Caki2 (cell line): ENCODE measurements at regions not wholly inside any gene's neighbourhood (a gene's known extent, or its start where the extent isn't known, plus 50 kb on each side); places are given as distances from the start of the nearest gene placed in this dataset.
"Not testable (repeated sequence)": the region's sequence is repeated elsewhere in the genome, so short reads cannot be mapped to it uniquely, and the experiment has no call there.

Experiments used
- DNase-seq: peaks from one replicate; pipeline ENCODE4 v3.0.0-alpha.2; 2015; ENCODE audit warnings: low read depth
- in situ Hi-C: cut with HindIII; loops from 2 replicates; pipeline ENCODE4 v1.10.0; 2016; ENCODE audit warnings: low sequenced_read_pairs, low pct_unique_long_range_greater_than_20kb, mixed read lengths

DNA sequence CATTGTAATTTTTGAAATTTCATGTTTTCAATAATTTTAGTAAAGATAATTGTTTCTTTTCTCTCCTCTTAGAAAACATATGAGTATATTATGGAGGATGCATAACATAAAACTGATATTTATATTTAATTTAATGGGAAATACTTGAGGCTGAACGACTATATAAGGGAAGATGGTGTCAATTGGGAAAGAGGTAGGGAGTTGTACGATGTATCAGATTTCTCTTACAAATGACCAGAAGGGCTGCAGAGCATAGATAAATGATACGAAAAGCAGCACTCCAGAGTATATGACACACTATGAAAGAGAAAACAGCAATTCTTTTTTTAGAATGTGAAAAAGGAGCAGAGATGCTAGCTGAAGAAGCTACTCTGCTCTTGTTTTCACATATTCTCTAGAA lies 1308.0 kb upstream of the MIR17HG start:
- no peak for DNase-seq
- in situ Hi-C loops: no loop called here

DNA sequence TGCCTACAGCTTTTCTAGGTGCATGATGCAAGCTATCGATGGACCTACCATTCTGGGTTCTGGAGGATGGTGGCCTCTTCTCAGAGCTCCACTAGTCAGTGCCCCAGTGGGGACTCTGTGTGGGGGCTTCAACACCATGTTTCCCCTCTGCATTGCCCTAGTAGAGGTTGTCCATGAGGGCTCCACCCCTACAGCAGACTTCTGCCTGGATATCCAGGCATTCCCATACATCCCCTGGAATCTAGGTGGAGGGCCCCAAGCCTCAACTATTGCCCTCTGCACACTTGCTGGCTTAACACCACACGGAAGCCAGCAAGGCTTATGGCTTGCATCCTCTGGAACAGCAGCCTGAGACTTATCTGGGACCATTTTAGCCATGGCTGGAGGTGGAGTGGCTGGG lies 1299.9 kb upstream of the MIR17HG start:
- in situ Hi-C loops: no loop called here

DNA sequence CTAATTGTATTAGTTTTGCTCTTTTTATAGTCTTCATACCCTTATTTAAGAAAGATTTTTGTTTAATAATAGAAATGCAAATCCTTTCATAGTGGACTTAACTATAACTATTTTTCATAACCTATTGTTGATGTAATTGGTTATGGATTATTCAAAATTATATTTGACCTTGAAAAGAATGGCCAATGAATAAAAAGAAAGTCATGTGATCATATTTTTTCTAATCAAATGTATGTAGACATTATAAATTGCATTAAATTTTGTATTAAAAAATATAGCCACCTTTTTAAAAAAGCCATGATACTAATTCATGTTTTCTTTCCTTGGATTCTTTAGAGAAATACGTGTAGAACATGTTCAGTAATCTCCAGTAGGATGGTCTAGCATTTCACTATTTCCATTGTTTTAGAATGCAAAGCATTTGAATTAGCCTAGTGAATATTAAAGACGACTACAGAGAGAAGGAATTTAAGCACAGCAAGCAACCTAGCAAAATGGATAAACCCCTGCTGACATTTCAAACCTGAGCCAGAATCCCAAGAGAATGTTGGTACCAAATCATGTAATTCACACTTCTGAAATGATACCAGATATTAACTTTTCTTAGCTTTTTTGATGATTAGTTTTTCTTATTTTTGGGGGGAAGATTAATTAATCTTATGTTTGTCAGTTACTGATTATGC lies 1297.4 kb upstream of the MIR17HG start:
- in situ Hi-C loops: no loop called here
- no peak for DNase-seq

More for the DNA sequence above, 1299.9 kb upstream of the MIR17HG start:
- no peak for DNase-seq

DNA sequence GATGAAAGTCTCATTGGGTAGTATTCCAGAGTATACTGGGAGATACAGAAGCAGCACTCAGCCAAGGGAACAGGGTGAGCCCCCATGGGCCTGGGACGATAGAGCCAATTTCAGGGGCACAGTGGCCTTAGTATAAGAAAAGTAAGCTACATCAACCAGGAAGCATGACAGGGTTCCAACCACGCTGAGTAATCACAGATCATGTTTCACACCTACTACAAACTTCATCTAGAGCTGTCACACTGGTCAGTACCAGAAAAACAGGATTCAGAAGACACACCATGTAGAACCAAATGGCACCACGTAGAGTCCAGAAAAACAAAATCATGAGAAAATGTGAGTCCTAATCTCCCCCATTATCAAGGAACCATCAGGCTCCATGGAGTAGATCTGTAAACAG lies 1292.4 kb upstream of the MIR17HG start:
- in situ Hi-C loops: no loop called here
- peak; percentile 24 for DNase-seq

DNA sequence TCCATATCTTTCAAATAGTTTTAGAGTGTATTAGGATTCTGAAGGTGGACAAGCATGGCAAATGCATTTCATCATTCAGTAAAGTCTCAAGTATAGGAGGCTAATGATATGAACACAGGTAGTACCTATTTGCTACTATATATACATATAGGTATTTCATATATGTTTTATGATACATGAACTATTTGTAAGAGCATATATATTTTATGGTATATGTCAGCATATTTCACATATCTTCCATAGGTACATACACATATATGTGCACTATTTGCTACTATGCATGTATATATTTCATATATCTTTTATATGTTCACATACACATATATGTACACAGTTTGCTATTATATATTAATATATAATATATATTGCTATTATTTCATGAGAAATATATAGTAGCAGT lies 1291.7 kb upstream of the MIR17HG start:
- in situ Hi-C loops: no loop called here

DNA sequence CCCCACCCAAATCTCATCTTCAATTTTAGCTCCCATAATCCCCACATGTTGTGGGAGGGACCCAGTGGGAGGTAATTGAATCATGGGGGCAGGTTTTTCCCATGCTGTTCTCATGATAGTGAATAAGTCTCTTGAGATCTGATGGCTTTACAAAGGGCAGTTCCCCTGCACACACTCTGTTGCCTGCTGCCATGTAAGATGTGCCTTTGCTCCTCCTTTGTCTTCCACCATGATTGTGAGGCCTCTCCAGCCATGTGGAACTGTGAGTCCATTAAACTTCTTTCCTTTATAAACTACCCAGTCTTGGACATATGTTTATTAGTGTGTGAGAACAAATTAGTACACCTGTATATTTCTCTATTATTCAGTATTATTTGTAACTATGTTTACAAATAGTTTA lies 1283.3 kb upstream of the MIR17HG start:
- DNase-seq, in situ Hi-C loops: not testable (repeated sequence)

More for the DNA sequence above, 1291.7 kb upstream of the MIR17HG start:
- no peak for DNase-seq

DNA sequence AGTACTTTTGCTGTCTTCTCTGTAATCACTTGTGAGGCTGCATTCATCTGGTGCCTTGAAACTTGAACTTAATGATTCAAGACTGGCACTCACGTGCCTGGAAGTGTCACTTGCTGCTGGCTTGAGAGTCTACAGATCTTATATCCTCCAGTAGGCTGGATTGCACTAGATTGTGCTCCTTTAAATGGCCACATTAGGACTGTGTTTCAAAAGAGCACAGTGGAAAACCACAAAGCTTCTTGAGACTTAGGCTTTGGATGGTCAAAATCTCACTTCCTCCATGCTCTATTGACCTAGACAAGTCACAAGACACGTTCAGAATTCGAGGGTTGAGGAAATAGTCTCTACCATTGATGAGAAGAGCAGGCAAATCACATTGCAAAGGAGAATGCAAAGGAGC lies 1278.8 kb upstream of the MIR17HG start:
- DNase-seq: no peak
- in situ Hi-C loops: no loop called here

DNA sequence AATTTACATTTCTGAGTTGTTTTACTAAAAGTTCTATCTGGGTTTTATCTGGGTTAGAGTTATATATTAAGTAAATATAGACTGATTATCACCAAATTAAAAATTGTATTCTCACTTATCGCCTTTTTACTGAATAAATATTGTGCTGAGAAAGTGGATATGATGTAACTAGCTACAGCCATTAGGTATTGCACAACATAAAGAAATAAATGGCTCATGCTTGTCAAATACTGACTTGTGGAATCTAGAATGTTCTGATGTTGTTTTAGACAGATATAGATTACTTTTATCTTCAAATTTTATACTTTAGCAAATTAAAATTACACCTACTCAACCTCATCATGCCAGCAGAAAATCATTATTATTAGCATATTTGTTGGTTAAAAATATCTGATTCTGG lies 1277.1 kb upstream of the MIR17HG start:
- no peak for DNase-seq
- in situ Hi-C loops: no loop called here

DNA sequence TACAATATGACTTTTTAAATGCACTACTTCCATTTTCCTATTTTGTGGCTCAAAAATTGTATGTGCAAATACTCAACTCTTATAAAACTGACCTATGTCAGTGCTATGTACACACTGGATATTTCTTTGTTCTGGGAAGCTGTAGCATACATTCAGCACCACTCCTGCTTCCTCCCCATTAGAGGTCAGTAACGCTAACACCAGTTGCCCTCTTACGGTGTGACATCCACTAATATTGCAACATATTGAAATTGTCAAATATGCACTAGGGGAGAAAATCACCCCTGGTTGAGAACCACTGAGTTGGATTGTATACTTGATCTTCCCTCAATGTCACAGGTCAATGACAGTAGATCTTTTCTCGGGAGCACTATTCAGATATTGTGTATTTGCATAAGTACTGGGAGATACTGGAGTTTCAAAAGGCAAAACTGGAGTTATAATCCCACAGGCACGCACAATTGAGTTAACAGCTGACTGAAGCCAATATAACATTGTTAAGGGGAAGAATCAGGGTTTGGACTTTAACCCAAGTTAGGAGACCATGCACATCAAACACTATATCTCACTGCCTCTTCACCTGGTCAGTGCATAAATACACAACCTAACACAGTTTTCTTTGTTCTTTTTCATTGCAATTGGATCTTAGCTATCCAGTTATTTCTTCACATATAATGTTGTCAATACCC lies 1276.5 kb upstream of the MIR17HG start:
- DNase-seq: no peak
- in situ Hi-C loops: no loop called here

DNA sequence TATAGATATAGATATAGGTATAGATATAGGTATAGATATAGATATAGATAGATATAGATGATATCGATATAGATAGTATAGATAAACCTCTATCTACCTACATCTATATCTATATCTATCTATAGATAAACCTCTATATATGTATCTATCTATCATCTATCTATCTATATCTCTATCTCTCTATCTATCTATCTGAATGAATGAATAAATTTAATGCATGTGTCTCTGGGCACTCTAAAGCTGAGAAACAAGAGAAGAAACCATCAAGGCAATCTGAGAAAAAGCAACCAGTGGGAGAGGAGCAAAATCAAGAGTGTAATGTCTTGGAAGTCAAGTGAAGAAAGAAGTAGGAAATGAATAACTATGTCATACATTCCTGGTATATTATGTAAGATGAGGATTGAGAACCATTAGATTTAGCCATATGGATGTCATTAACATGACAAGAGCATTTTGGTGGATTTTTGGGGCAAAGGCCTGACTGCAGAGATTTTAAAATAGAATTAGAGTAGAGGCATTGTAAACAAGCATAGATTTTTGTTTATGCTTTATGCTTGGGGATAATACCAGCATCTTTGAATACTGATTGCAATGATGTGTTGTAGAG lies 1262.7 kb upstream of the MIR17HG start:
- in situ Hi-C loops: no loop called here
- no peak for DNase-seq

DNA sequence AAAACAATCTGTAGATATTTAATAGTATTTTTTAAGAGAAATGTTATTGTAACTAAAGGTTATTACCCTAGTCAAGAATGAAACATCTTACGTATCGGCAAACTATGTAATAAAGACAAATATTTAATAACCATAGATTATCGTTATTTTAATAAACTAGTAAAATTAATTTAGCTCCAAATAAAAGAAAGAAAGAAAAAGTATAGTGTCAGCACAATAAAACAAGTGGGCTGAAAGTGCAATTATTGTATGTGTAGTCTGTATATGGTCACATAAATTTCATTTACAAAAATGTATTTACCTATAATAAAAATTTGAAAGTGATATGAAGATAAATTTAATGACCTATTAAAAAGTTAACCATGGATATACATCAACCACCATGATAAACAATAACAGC lies 1258.4 kb upstream of the MIR17HG start:
- no peak for DNase-seq
- in situ Hi-C loops: no loop called here

DNA sequence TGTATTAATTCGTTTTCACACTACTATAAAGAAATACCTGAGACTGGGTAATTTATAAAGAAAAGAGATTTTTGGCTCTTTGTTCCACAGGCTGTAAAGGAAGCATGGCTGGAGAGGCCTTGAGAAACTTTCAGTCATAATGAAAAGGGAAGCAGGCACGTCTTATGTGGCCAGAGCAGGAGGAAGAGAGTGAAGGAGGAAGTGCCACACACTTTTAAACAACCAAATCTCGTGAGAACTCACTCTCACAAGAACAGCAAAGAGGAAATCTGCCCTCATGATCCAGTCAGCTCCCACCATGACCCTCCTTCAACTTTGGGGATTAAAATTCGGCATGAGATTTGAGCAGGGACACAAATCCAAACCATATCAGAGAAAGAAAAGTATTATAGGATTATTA lies 1255.9 kb upstream of the MIR17HG start:
- in situ Hi-C loops: no loop called here
- DNase-seq: no peak

DNA sequence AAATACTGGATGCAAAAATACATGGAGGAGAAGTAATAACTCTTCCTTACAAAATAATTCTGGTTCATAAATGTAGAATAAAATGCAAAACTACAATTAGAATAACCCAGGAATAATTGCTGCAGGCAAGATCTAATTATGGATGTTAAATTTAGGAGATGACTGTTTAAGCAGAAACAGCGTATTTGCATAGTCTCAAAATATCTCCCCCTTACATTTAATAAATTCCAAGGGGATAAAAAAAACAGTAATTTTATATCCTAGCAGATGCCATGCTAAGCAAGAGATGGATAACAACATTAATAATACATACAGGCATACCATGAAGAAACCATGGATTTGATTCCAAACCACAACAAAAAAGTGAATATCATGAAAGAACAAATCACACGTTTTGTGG lies 1253.1 kb upstream of the MIR17HG start:
- in situ Hi-C loops: no loop called here
- no peak for DNase-seq

DNA sequence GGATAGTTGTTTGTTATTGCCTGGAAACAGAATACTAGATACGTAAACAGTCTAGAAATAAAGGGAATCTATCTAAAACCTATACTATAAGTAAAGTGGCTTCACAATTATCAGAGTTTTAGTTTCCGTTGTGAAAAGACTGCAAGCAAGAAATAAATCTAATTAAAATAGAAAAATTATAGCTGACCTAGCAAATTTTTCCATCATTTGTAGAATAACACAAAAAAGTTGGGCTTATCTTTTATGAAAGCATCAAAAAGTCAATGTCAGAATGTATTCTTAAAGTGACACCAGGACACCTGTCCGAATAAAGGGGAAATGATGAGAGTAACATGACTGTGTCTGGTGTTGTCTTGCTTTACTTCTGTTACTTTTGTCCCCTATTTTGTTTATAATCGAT lies 1248.9 kb upstream of the MIR17HG start:
- in situ Hi-C loops: no loop called here
- DNase-seq: no peak

DNA sequence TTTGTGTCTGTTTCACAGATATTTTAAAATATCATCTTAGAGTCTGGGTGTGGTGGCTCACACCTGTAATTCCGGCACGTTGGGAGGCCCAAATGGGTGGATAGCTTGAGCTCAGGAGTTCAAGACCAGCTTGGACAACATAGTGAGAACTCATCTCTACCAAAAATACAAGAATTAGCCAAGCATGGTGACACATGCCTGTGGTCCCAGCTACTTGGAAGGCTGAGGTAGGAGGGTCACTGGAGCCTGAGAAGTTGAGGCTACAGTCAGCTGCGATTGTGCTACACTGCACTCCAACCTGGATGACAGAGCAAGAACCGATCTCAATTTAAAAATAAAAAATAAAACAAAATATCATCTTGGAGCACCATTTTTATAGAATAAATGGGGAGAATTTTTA lies 1247.6 kb upstream of the MIR17HG start:
- no peak for DNase-seq
- in situ Hi-C loops: no loop called here

DNA sequence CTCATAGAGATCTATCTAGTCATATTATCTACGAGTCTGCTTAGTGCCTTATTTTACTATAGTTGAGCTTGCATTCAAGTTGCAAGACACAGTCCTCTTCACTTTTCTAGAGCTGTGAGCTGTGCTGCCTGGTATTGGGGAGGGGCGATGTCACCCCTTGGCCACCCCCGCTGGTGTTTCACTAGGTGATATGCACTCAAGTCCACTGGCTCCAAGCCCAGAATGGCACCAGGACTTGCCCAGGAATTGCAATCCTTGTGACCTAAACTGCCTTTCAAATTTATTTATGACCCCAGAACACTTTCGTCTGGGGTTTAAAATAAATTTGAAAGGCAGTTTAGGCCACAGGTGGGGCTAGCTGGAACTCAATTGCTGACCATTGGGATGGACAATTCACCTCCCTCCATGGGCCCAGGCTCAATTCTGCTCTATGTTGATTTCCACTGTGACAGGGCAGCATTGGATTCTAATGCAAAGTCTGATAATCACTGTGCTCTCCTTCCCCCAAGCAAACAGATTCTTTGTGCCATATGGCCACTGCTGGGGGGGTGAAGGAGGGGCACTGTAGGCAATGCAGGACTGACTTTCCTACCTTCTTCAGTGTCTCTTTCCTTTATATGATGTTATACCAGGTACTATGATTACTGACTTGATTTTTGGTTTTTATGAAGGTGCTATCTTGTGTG lies 1244.2 kb upstream of the MIR17HG start:
- in situ Hi-C loops: no loop called here
- DNase-seq: no peak

DNA sequence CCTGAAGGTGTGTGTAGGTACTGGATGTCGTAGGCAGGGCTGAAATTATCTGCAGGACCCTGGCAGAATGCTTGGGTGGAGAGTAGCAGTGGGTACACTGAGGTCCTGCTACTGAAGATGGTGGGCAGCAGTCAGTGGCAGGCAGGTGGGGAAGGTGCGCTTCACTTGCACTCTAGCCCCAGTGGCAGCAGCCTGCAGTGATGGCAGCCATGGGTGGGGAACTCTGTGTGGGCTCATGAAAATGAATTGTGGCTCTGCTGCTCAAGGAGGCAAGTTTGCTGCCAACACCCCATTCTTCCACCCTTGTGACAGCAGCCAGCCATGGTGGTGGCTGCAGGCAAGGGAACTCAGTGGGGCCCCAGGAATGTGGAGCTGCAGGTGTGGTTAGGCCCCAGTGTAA lies 1242.7 kb upstream of the MIR17HG start:
- no peak for DNase-seq
- in situ Hi-C loops: no loop called here

DNA sequence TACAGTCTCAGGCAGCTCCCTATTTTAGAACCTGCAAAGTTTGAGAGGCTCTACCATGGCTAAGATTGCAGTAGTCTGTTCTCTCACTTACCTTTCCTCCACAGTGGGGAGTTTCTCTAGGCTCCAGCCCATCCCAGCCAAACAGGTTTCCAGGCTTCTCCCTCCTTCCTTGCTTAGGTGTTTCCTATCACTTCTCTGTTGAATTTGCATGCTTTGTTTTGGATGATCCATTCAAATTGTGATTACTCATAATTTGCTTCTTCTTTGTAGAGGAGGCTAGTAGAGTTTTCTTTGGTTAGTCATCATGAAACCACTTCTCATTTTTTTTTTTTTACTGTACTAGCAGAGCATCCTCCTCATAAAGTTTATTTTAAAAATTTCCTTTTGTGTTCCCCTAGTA lies 1242.2 kb upstream of the MIR17HG start:
- in situ Hi-C loops: no loop called here
- peak; percentile 4 for DNase-seq

DNA sequence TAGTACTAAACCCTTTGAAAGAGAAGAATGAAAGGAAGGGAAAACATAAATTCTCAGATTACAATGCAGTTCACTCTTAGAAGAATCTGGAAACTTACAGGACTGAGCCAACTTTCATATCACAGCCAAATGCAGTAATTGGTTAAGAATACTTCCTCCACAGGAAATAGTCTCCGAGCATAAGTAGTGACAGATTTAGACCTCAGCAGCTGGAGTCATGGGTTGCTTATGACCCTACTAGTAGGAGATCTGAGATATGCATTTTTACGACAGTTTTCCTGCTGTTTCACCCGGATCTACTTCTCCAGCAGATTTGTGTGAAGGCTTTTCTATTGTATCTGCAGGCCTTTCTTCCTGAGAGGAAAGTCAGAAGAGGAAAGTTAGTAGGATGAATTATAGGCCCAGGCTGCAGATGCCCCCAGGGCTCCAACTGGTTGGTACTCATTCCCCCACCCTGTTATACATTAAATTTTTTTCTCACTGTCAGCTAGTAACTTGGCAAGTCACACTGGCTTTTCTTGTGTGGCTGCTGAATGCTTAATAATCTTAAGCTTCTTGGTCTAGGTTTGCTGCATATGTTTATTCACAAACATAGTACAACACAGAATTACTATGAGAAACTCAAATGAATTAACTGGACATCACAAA lies 1241.5 kb upstream of the MIR17HG start:
- no peak for DNase-seq

More for the DNA sequence above, 1241.5 kb upstream of the MIR17HG start:
- in situ Hi-C loops: no loop called here
